GM12878 (cell line): ENCODE measurements at regions not wholly inside any gene's neighbourhood (a gene's known extent, or its start where the extent isn't known, plus 50 kb on each side); places are given as distances from the start of the nearest gene placed in this dataset.

ENCODE experiments used
- ATAC-seq: fragments of 200-7000 bp; cut with Tn5 transposase; 3 replicates; pipeline ENCODE4 v1.9.1; 2020; ENCODE audit warnings: mild to moderate bottlenecking, moderate library complexity
- BruUV-seq: library from RNA; stranded (reverse); fragments of 400-500 nt; replicated peaks from 2 replicates; lab custom pipeline; 2021; lab: Mats Ljungman, UMichigan
- CTCF ChIA-PET: fragments of 300-600 bp; sonication (Branson Sonifier 250); formaldehyde crosslinking; extraction: SDS; loops from one replicate; lab custom pipeline; 2021; ENCODE audit warnings: inconsistent platforms; lab: Yijun Ruan, JAX
- POLR2A ChIA-PET: fragments of 350-600 bp; formaldehyde crosslinking; extraction: SDS; loops from one replicate; lab custom pipeline; 2021; ENCODE audit warnings: inconsistent platforms; lab: Charles Lee
- RAD21 ChIA-PET: fragments of 300-600 bp; sonication (Branson Sonifier 250); formaldehyde crosslinking; loops from one replicate; lab custom pipeline; 2023; ENCODE audit warnings: antibody characterized with exemption; ENCODE audit not compliant: unreplicated experiment; lab: Charles Lee
- SMC1A ChIA-PET: fragments of 300-600 bp; sonication (Branson Sonifier 250); formaldehyde crosslinking; loops from one replicate; lab custom pipeline; 2023; ENCODE audit not compliant: unreplicated experiment, uncharacterized antibody; lab: Charles Lee
- DNase-seq: peaks from one replicate; pipeline ENCODE4 v3.0.0-alpha.2; 2011; ENCODE audit warnings: low read depth, low spot score
- FAIRE-seq: peaks from 3 replicates; lab custom pipeline; 2011; peaks lifted over from hg19 to GRCh38; lab: Jason Lieb, UNC
- H2AFZ ChIP-seq: 2 replicates; pipeline ENCODE4 v1.6.0; 2011; ENCODE audit warnings: low read depth, low read length, control low read depth; ENCODE audit not compliant: control insufficient read depth
- H3K27ac ChIP-seq: 2 replicates; pipeline ENCODE4 v1.5.1; 2011; ENCODE audit warnings: control low read depth; ENCODE audit not compliant: control insufficient read depth, insufficient read depth
- H3K27me3 ChIP-seq, 2 experiments: replicated peaks in 1 of 2; 2 replicates each; pipeline versions ENCODE4 v1.6.0 to v1.6.1; 2011; ENCODE audit warnings: low read length in 1 of 2; ENCODE audit not compliant: control insufficient read depth in 2 of 2, insufficient read depth in 2 of 2
- H3K36me3 ChIP-seq, 2 experiments: 2 replicates each; pipeline ENCODE4 v1.5.1; 2011; ENCODE audit warnings: low read length in 1 of 2; ENCODE audit not compliant: control insufficient read depth in 2 of 2, insufficient read depth in 2 of 2
- H3K4me1 ChIP-seq: 2 replicates; pipeline ENCODE4 v1.6.1; 2011; ENCODE audit warnings: mild to moderate bottlenecking, low read length, moderate library complexity, mixed read lengths; ENCODE audit not compliant: control insufficient read depth, insufficient read depth
- H3K4me2 ChIP-seq: 2 replicates; pipeline ENCODE4 v1.6.0; 2011; ENCODE audit warnings: control low read depth; ENCODE audit not compliant: control insufficient read depth, insufficient read depth
- H3K4me3 ChIP-seq: fragments of 200-600 bp; sonication (generic); 2 replicates; pipeline ENCODE4 v1.5.1; 2016
- H3K79me2 ChIP-seq: 2 replicates; pipeline ENCODE4 v1.6.0; 2011; ENCODE audit warnings: low read length; ENCODE audit not compliant: control insufficient read depth, insufficient read depth
- H3K9ac ChIP-seq: 2 replicates; pipeline ENCODE4 v1.8.0; 2011; ENCODE audit warnings: low read length, control low read depth, mixed read lengths; ENCODE audit not compliant: control insufficient read depth, insufficient read depth
- H3K9me3 ChIP-seq: replicated peaks from 3 replicates; pipeline ENCODE4 v1.5.1; 2011; ENCODE audit warnings: mild to moderate bottlenecking, low read length; ENCODE audit not compliant: control insufficient read depth, insufficient read depth
- H4K20me1 ChIP-seq: 2 replicates; pipeline ENCODE4 v1.6.0; 2011; ENCODE audit not compliant: control insufficient read depth, insufficient read depth
- ATF3 ChIP-seq: IDR thresholded peaks from 2 replicates; pipeline ENCODE4 v1.6.1; 2011; ENCODE audit warnings: low read depth, mild to moderate bottlenecking, low read length, moderate library complexity, borderline replicate concordance; ENCODE audit errors: extremely low read depth
- FOXK2 ChIP-seq: fragments of 450-650 bp; IDR thresholded peaks from 2 replicates; pipeline ENCODE4 v1.6.1; 2017; ENCODE audit warnings: mild to moderate bottlenecking, moderate library complexity
- MAX ChIP-seq: IDR thresholded peaks from 2 replicates; pipeline ENCODE4 v1.6.1; 2012; ENCODE audit warnings: low read depth, low read length, improper control_type of control experiment
- MEF2B ChIP-seq: fragments of 450-650 bp; IDR thresholded peaks from 2 replicates; pipeline ENCODE4 v1.6.1; 2018; ENCODE audit warnings: mild to moderate bottlenecking, moderate library complexity; ENCODE audit not compliant: partially characterized antibody, poor library complexity, severe bottlenecking
- NR2C1 ChIP-seq: fragments of 450-650 bp; IDR thresholded peaks from 2 replicates; pipeline ENCODE4 v1.6.1; 2017; ENCODE audit warnings: antibody characterized with exemption, mild to moderate bottlenecking, moderate library complexity
- RAD21 ChIP-seq: IDR thresholded peaks from 2 replicates; pipeline ENCODE4 v1.6.1; 2011; ENCODE audit warnings: mild to moderate bottlenecking, low read depth, low read length, moderate library complexity; ENCODE audit not compliant: insufficient read depth
- RFX5 ChIP-seq: IDR thresholded peaks from 2 replicates; pipeline ENCODE4 v1.6.1; 2011; ENCODE audit warnings: low read depth, low read length, improper control_type of control experiment
- WGBS: methylation state at CpG from one replicate; pipeline ENCODE4 v1.1.6; 2016; ENCODE audit warnings: low lambda C conversion rate; ENCODE audit not compliant: insufficient replicate concordance, insufficient coverage; ENCODE audit errors: missing lambda C conversion rate; 5-methylcytosine and 5-hydroxymethylcytosine counted together
- in situ Hi-C: fragments of 300-500 bp; cut with MboI; formaldehyde crosslinking; loops from 9 replicates; pipeline ENCODE4 v1.14.3; 2018; ENCODE audit warnings: mixed read lengths
- intact Hi-C: fragments of 100-400 bp; cut with micrococcal nuclease; formaldehyde crosslinking; loops from one replicate; pipeline ENCODE4 v1.14.2; 2022; ENCODE audit not compliant: unreplicated experiment

- in situ Hi-C loops, result no loop called here
- no peak for FAIRE-seq
- RAD21 ChIA-PET, result interaction anchor here (0.6 to 2.6 kb wide), 2 partner anchors 115 to 234 kb away, joined by 5 to 18 read pairs; no protein-coding TSS in a partner anchor
These were observed 700.3 kb downstream of the TUSC7 start for GRCh38 chr3:117409701-117410459.

More at GRCh38 chr3:117409701-117410459, 700.3 kb downstream of the TUSC7 start:
- no peak overlapping the region for H3K4me3 ChIP-seq
- no peaks in the 10 kb centered on the region for H3K36me3 ChIP-seq
- DNase-seq (no peak), ATAC-seq (no peak)
- H3K4me2 ChIP-seq, result no peak overlapping the region
- ChIA-PET SMC1A (interaction anchor here (0.8 to 10.6 kb wide), 5 partner anchors 9 to 188 kb away, joined by 3 to 187 read pairs (median 5); no protein-coding TSS in a partner anchor), POLR2A (no interaction called here), CTCF (interaction anchor here (0.6 to 6.3 kb wide), 6 partner anchors 29 to 140 kb away, joined by 3 to 177 read pairs (median 3); no protein-coding TSS in a partner anchor)
- no peaks in the 10 kb centered on the region for H4K20me1 ChIP-seq
- H3K27ac ChIP-seq, result no peak overlapping the region
- no peaks in the 10 kb centered on the region for H3K9me3 ChIP-seq
- H3K27me3 ChIP-seq, result no peaks in the 10 kb centered on the region; a peak in 1 of 4 replicates
- no peaks in the 10 kb centered on the region for H3K79me2 ChIP-seq
- no peak overlapping the region for H2AFZ ChIP-seq
- no peaks in the 10 kb centered on the region for H3K4me1 ChIP-seq
- TF ChIP-seq MAX (no peak), FOXK2 (no peak), ATF3 (no peak), RAD21 (no peak), NR2C1 (no peak), MEF2B (no peak), RFX5 (no peak)
- no TSS peak for BruUV-seq
- WGBS, result 37% methylated on average over 3 of the region's 3 CpGs
- intact Hi-C loops, result loop anchor here (10.0 kb wide), 1 partner anchor 305 kb away; no protein-coding TSS in a partner anchor
- no peak overlapping the region for H3K9ac ChIP-seq
